Tibial nerve (tissue), 4 donors: ENCODE measurements at regions not wholly inside any gene's neighbourhood (a gene's known extent, or its start where the extent isn't known, plus 50 kb on each side); places are given as distances from the start of the nearest gene placed in this dataset.

Experiments
- DNase-seq, 2 donors: peaks; one replicate each; pipeline ENCODE4 v3.0.0-alpha.2; 2019; ENCODE audit warnings: low spot score in 2 of 2
- H3K27ac ChIP-seq, 4 donors: fragments of 200-600 bp; sonication (generic) in 3 of 4; one replicate each; pipeline ENCODE4 v1.5.1; 2017 to 2019; ENCODE audit warnings: mild to moderate bottlenecking in 1 of 4
- H3K27me3 ChIP-seq, 2 donors: fragments of 200-600 bp; sonication (generic) in 1 of 2; one replicate each; pipeline versions ENCODE4 v1.5.1 to v1.6.0; 2017 to 2019
- H3K36me3 ChIP-seq, 3 donors: fragments of 200-600 bp; sonication (generic); one replicate each; pipeline ENCODE4 v1.5.1; 2018 to 2019
- H3K4me1 ChIP-seq, 4 donors: fragments of 200-600 bp; sonication (generic) in 3 of 4; one replicate each; pipeline ENCODE4 v1.5.1; 2017 to 2019
- H3K4me3 ChIP-seq, 4 donors: fragments of 200-600 bp; sonication (generic) in 3 of 4; one replicate each; pipeline ENCODE4 v1.5.1; 2017 to 2019; ENCODE audit warnings: mild to moderate bottlenecking in 1 of 4, moderate library complexity in 1 of 4
- H3K9me3 ChIP-seq, 4 donors: fragments of 200-600 bp; sonication (generic) in 3 of 4; one replicate each; pipeline ENCODE4 v1.5.1; 2017 to 2019
- EP300 ChIP-seq, 2 donors: sonication (generic); formaldehyde crosslinking; IDR thresholded peaks; one replicate each; pipeline ENCODE4 v1.6.1; 2017; ENCODE audit warnings: antibody characterized with exemption in 2 of 2, mild to moderate bottlenecking in 1 of 2
- POLR2A ChIP-seq, 2 donors: fragments of 450-650 bp; IDR thresholded peaks; one replicate each; pipeline ENCODE4 v1.6.1; 2017; ENCODE audit warnings: antibody characterized with exemption in 2 of 2, mild to moderate bottlenecking in 2 of 2, moderate library complexity in 2 of 2
- WGBS, 2 donors: methylation state at CpG; one replicate each; pipeline ENCODE4 v1.1.5; 2018; 5-methylcytosine and 5-hydroxymethylcytosine counted together
- TF ChIP-seq, protein P1 (sequence below), 5 experiments: fragments of 200-600 bp in 3 of 5; fragments of 450-650 bp in 2 of 5; sonication (generic) in 3 of 5; IDR thresholded peaks; one replicate each; pipeline ENCODE4 v1.5.1; 2016 to 2019; ENCODE audit warnings: antibody characterized with exemption in 5 of 5, mild to moderate bottlenecking in 3 of 5, moderate library complexity in 2 of 5

DNA sequence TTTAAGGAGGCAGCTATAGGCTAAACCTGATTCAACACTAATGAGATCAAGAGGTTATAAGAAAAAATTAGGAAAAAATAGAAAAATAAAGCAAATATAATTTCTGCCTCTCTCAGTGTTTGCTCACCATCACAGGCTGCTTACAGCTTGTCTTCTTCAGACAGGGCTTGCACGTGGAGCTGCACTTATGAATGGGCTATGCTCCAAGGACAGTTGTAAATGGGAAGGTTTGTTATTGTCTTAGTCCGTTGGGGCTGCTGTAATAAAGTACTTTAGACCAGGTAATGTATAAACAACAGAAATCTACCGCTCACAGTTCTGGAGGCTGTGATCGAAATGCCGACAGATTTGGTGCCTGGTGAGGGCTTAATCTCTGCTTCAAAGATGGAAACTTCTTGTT is 219.8 kb downstream of the NEBL start:
- no peak overlapping the region for H3K4me3 ChIP-seq
- no peak for DNase-seq
- no peaks in the 10 kb centered on the region for H3K36me3 ChIP-seq
- 84 to 91% methylated on average over 5 of the region's 5 CpGs for WGBS, 2 donors
- no peaks in the 10 kb centered on the region for H3K27me3 ChIP-seq
- no peak overlapping the region for H3K27ac ChIP-seq
- no peaks in the 10 kb centered on the region for H3K9me3 ChIP-seq
- no peaks in the 10 kb centered on the region for H3K4me1 ChIP-seq
- TF ChIP-seq, protein P1, sequence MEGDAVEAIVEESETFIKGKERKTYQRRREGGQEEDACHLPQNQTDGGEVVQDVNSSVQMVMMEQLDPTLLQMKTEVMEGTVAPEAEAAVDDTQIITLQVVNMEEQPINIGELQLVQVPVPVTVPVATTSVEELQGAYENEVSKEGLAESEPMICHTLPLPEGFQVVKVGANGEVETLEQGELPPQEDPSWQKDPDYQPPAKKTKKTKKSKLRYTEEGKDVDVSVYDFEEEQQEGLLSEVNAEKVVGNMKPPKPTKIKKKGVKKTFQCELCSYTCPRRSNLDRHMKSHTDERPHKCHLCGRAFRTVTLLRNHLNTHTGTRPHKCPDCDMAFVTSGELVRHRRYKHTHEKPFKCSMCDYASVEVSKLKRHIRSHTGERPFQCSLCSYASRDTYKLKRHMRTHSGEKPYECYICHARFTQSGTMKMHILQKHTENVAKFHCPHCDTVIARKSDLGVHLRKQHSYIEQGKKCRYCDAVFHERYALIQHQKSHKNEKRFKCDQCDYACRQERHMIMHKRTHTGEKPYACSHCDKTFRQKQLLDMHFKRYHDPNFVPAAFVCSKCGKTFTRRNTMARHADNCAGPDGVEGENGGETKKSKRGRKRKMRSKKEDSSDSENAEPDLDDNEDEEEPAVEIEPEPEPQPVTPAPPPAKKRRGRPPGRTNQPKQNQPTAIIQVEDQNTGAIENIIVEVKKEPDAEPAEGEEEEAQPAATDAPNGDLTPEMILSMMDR (IDR thresholded peaks at IDR 0.05), result no peak
- TF ChIP-seq EP300 (IDR thresholded peaks at IDR 0.05) (no peak), POLR2A (IDR thresholded peaks at IDR 0.05) (no peak)

DNA sequence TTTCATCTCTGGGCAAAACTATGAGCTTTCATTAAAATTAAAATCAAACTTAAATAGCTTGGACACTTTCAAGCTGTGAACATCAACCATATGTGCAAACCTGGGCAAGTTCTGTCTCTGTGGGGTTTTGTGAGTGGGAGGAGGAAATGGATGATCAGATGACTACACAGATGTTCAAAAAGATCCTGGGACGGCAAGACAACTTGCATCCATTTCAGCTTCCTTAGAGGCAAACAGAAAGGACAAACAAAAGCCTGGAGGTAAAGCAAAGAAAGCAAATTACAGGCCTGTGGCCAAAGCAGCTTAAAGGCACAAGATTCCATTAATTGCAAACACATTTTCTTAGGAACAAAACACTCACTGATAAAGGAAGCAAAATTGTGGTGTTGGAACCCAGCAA is 222.2 kb downstream of the NEBL start:
- no peak for DNase-seq
- no peaks in the 10 kb centered on the region for H3K27me3 ChIP-seq
- H3K9me3 ChIP-seq, result no peaks in the 10 kb centered on the region
- H3K36me3 ChIP-seq, result no peaks in the 10 kb centered on the region
- H3K4me1 ChIP-seq, result no peaks in the 10 kb centered on the region
- no peak overlapping the region for H3K4me3 ChIP-seq
- 26 to 27% methylated on average over 1 of the region's 1 CpG for WGBS, 2 donors
- no peak overlapping the region for H3K27ac ChIP-seq
- TF ChIP-seq EP300 (IDR thresholded peaks at IDR 0.05) (no peak), POLR2A (IDR thresholded peaks at IDR 0.05) (no peak)
- TF ChIP-seq, protein P1 (IDR thresholded peaks at IDR 0.05), result no peak

DNA sequence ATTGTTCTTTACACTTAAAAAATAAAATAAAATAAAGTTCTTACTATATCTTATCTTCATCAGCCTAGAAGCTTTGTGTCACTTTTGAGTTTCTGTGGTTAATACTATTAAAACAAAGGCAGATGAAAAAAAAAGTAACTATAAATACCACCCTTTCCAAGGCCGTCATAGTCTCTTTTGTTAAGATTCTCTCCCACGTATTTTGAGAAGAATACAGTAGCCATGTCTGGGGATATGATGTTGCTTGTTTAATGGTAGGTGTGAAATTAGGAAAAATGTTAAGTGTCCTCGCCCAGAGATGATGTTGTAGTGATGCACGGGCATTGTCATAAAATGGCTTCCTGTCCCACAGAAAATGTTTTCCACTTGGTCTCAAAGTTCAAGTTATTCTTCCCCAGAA is 223.9 kb downstream of the NEBL start:
- 36 to 57% methylated on average over 4 of the region's 4 CpGs for WGBS, 2 donors
- no peak for DNase-seq

DNA sequence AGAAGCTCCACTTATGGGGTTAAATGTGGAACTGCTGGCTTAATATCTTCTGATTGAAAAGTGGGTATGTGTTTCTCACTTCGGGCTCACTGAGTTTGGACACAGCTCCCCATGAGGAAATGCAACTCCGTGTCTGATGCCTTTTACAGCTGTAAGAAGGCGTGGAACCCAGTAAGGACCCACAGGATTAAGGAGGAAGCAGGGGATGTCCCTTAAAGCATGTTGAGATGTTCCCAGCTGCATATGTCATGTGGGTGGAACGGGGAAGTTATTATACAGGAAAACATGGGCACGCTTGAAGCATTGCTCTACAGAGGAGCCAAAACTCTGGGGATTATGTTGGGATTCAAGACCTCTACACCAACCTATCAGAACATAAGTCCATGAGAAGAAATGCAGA is 224.4 kb downstream of the NEBL start:
- DNase-seq, result no peak
- TF ChIP-seq EP300 (IDR thresholded peaks at IDR 0.05) (no peak), POLR2A (IDR thresholded peaks at IDR 0.05) (no peak)
- TF ChIP-seq, protein P1 (IDR thresholded peaks at IDR 0.05), result no peak
- H3K4me1 ChIP-seq, result no peaks in the 10 kb centered on the region
- H3K4me3 ChIP-seq, result no peak overlapping the region
- WGBS, 2 donors, result 36 to 42% methylated on average over 5 of the region's 5 CpGs
- H3K9me3 ChIP-seq, result no peaks in the 10 kb centered on the region
- H3K36me3 ChIP-seq, result no peaks in the 10 kb centered on the region
- no peaks in the 10 kb centered on the region for H3K27me3 ChIP-seq
- no peak overlapping the region for H3K27ac ChIP-seq

More for the DNA sequence above, 223.9 kb downstream of the NEBL start:
- Histone ChIP-seq H3K27ac (no peak overlapping the region), H3K4me1 (no peaks in the 10 kb centered on the region), H3K4me3 (no peak overlapping the region), H3K9me3 (no peaks in the 10 kb centered on the region), H3K27me3 (no peaks in the 10 kb centered on the region), H3K36me3 (no peaks in the 10 kb centered on the region)
- TF ChIP-seq EP300 (IDR thresholded peaks at IDR 0.05) (no peak), POLR2A (IDR thresholded peaks at IDR 0.05) (no peak)
- TF ChIP-seq, protein P1 (IDR thresholded peaks at IDR 0.05), result no peak

DNA sequence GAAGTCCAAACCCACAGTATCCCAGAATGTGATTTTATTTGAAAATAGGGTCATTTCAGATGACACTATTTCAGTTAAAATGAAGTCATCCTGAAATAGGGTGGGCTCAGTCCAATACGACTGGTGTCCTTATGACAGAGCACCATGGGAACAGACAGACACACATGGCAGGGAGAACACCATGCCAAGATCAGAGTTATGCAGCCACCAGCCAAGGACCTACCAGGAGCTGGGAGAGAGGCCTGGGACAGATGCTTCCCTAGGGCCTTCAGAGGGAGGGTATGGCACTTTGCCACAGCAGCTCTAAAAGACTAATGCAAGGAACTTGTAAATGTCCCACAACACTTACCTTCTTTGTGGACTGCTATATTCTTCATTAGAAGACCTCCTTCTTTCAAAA is 226.5 kb downstream of the NEBL start:
- Histone ChIP-seq H3K27me3 (no peaks in the 10 kb centered on the region), H3K36me3 (no peaks in the 10 kb centered on the region), H3K4me3 (no peak overlapping the region), H3K4me1 (no peaks in the 10 kb centered on the region), H3K27ac (no peak overlapping the region), H3K9me3 (no peaks in the 10 kb centered on the region)
- TF ChIP-seq EP300 (IDR thresholded peaks at IDR 0.05), result no peak
- no peak for TF ChIP-seq POLR2A (IDR thresholded peaks at IDR 0.05)
- TF ChIP-seq, protein P1 (IDR thresholded peaks at IDR 0.05), result no peak
- DNase-seq, result no peak
- 71 to 93% methylated on average over 1 of the region's 1 CpG for WGBS, 2 donors
